Activated T-cell treated with anti-CD3 and anti-CD28 coated beads, Interleukin-2, amount 50 U/mL, for 72 hours (primary cell): ENCODE measurements at regions not wholly inside any gene's neighbourhood (a gene's known extent, or its start where the extent isn't known, plus 50 kb on each side); places are given as distances from the start of the nearest gene placed in this dataset.
"Not testable (repeated sequence)": the region's sequence is repeated elsewhere in the genome, so short reads cannot be mapped to it uniquely, and the experiment has no call there.

Experiments used
- ATAC-seq, 2 donors: fragments of 150-1000 bp; cut with Tn5 transposase; replicated peaks in 1 of 2; 2 replicates each; pipeline ENCODE4 v1.10.0; 2021; ENCODE audit warnings: moderate library complexity in 2 of 2, mild to moderate bottlenecking in 1 of 2
- DNase-seq, 2 donors: peaks; one replicate each; pipeline ENCODE4 v3.0.0; 2021 to 2022; ENCODE audit warnings: mixed read lengths in 1 of 2
- H3K27ac Mint-ChIP-seq: one replicate; pipeline ENCODE4 v1.8.0; 2022; ENCODE audit warnings: mild to moderate bottlenecking, moderate library complexity, mixed read lengths
- H3K27me3 Mint-ChIP-seq: one replicate; pipeline ENCODE4 v1.8.0; 2022; ENCODE audit warnings: low read depth, mixed read lengths
- H3K36me3 Mint-ChIP-seq, 2 donors: one replicate each; pipeline ENCODE4 v1.8.0; 2022; ENCODE audit warnings: mixed read lengths in 2 of 2, mild to moderate bottlenecking in 1 of 2; ENCODE audit not compliant: insufficient read depth in 2 of 2
- H3K4me1 Mint-ChIP-seq: one replicate; pipeline ENCODE4 v1.8.0; 2022; ENCODE audit warnings: low read depth, mixed read lengths
- H3K4me3 Mint-ChIP-seq, 2 donors: one replicate each; pipeline ENCODE4 v1.8.0; 2022; ENCODE audit warnings: mild to moderate bottlenecking in 2 of 2, mixed read lengths in 2 of 2, moderate library complexity in 2 of 2
- H3K9me3 Mint-ChIP-seq, 2 donors: one replicate each; pipeline ENCODE4 v1.8.0; 2022; ENCODE audit warnings: mixed read lengths in 2 of 2

GRCh38 chr12:131269977-131270376 lies 316.3 kb downstream of the ADGRD1 start:
- not testable (repeated sequence) for H3K4me3 Mint-ChIP-seq, H3K9me3 Mint-ChIP-seq, H3K36me3 Mint-ChIP-seq, H3K4me1 Mint-ChIP-seq, H3K27me3 Mint-ChIP-seq, ATAC-seq, DNase-seq, H3K27ac Mint-ChIP-seq

- ATAC-seq (no peak), DNase-seq (no peak)
- no peak overlapping the region for H3K4me3 Mint-ChIP-seq
- no peaks in the 10 kb centered on the region for H3K4me1 Mint-ChIP-seq
- H3K9me3 Mint-ChIP-seq: no peaks in the 10 kb centered on the region
- no peaks in the 10 kb centered on the region for H3K27me3 Mint-ChIP-seq
- no peaks in the 10 kb centered on the region for H3K36me3 Mint-ChIP-seq
- no peak overlapping the region for H3K27ac Mint-ChIP-seq
Measured at GRCh38 chr12:131271724-131272123, 318.0 kb downstream of the ADGRD1 start.

GRCh38 chr12:131272283-131272814 lies 318.6 kb downstream of the ADGRD1 start:
- ATAC-seq, H3K36me3 Mint-ChIP-seq, H3K27me3 Mint-ChIP-seq, DNase-seq, H3K27ac Mint-ChIP-seq, H3K9me3 Mint-ChIP-seq, H3K4me3 Mint-ChIP-seq, H3K4me1 Mint-ChIP-seq: not testable (repeated sequence)

GRCh38 chr12:131273291-131273845 lies 319.7 kb downstream of the ADGRD1 start:
- H3K4me3 Mint-ChIP-seq: no peak overlapping the region
- DNase-seq (no peak), ATAC-seq (no peak)
- H3K9me3 Mint-ChIP-seq: no peaks in the 10 kb centered on the region
- H3K36me3 Mint-ChIP-seq: no peaks in the 10 kb centered on the region
- H3K27ac Mint-ChIP-seq: no peak overlapping the region
- H3K4me1 Mint-ChIP-seq: no peaks in the 10 kb centered on the region
- no peaks in the 10 kb centered on the region for H3K27me3 Mint-ChIP-seq

- no peak for ATAC-seq
- Mint-ChIP-seq H3K4me3 (no peak overlapping the region), H3K36me3 (no peaks in the 10 kb centered on the region), H3K9me3 (no peaks in the 10 kb centered on the region), H3K27ac (no peak overlapping the region), H3K27me3 (no peaks in the 10 kb centered on the region), H3K4me1 (no peaks in the 10 kb centered on the region)
- no peak for DNase-seq
Measured at GRCh38 chr12:131274061-131274460, 320.4 kb downstream of the ADGRD1 start.

GRCh38 chr12:131274906-131275305 lies 321.2 kb downstream of the ADGRD1 start:
- DNase-seq (no peak), ATAC-seq (no peak)
- Mint-ChIP-seq H3K4me1 (no peaks in the 10 kb centered on the region), H3K9me3 (no peaks in the 10 kb centered on the region), H3K4me3 (no peak overlapping the region), H3K36me3 (no peaks in the 10 kb centered on the region), H3K27ac (no peak overlapping the region), H3K27me3 (no peaks in the 10 kb centered on the region)

GRCh38 chr12:131275824-131276223 lies 322.1 kb downstream of the ADGRD1 start:
- Mint-ChIP-seq H3K9me3 (no peaks in the 10 kb centered on the region), H3K27ac (no peak overlapping the region), H3K36me3 (no peaks in the 10 kb centered on the region), H3K4me1 (no peaks in the 10 kb centered on the region), H3K4me3 (no peak overlapping the region), H3K27me3 (no peaks in the 10 kb centered on the region)
- DNase-seq (no peak), ATAC-seq (no peak)

- ATAC-seq (no peak), DNase-seq (no peak)
- no peak overlapping the region for H3K4me3 Mint-ChIP-seq
- no peak overlapping the region for H3K27ac Mint-ChIP-seq
- no peaks in the 10 kb centered on the region for H3K27me3 Mint-ChIP-seq
- H3K36me3 Mint-ChIP-seq: no peaks in the 10 kb centered on the region
- no peaks in the 10 kb centered on the region for H3K9me3 Mint-ChIP-seq
- H3K4me1 Mint-ChIP-seq: no peaks in the 10 kb centered on the region
Measured at GRCh38 chr12:131276501-131277185, 322.9 kb downstream of the ADGRD1 start.

GRCh38 chr12:131277186-131278091 lies 323.7 kb downstream of the ADGRD1 start:
- not testable (repeated sequence) for ATAC-seq, DNase-seq, H3K27me3 Mint-ChIP-seq, H3K36me3 Mint-ChIP-seq, H3K9me3 Mint-ChIP-seq, H3K4me1 Mint-ChIP-seq, H3K27ac Mint-ChIP-seq, H3K4me3 Mint-ChIP-seq

- ATAC-seq, H3K4me3 Mint-ChIP-seq, DNase-seq, H3K27ac Mint-ChIP-seq, H3K36me3 Mint-ChIP-seq, H3K4me1 Mint-ChIP-seq, H3K27me3 Mint-ChIP-seq, H3K9me3 Mint-ChIP-seq: not testable (repeated sequence)
Measured at GRCh38 chr12:131278451-131279115, 324.9 kb downstream of the ADGRD1 start.

GRCh38 chr12:131279281-131279921 lies 325.7 kb downstream of the ADGRD1 start:
- Mint-ChIP-seq H3K27ac (no peak overlapping the region), H3K27me3 (no peaks in the 10 kb centered on the region), H3K36me3 (no peaks in the 10 kb centered on the region), H3K4me3 (no peak overlapping the region), H3K4me1 (no peaks in the 10 kb centered on the region), H3K9me3 (no peaks in the 10 kb centered on the region)
- DNase-seq: no peak
- no peak for ATAC-seq

- ATAC-seq: no peak
- Mint-ChIP-seq H3K27ac (no peak overlapping the region), H3K36me3 (no peaks in the 10 kb centered on the region), H3K4me1 (no peaks in the 10 kb centered on the region), H3K27me3 (no peaks in the 10 kb centered on the region), H3K4me3 (no peak overlapping the region), H3K9me3 (no peaks in the 10 kb centered on the region)
- no peak for DNase-seq
Measured at GRCh38 chr12:131280426-131280825, 326.7 kb downstream of the ADGRD1 start.
